T-helper 17 cell (primary cell): ENCODE measurements at regions not wholly inside any gene's neighbourhood (a gene's known extent, or its start where the extent isn't known, plus 50 kb on each side); places are given as distances from the start of the nearest gene placed in this dataset.

ENCODE experiments used
- ATAC-seq: fragments of 150-1000 bp; cut with Tn5 transposase; 2 replicates; pipeline ENCODE4 v1.10.0; 2021; ENCODE audit warnings: mild to moderate bottlenecking, moderate library complexity
- DNase-seq, 3 donors: peaks; one replicate each; pipeline versions ENCODE4 v3.0.0 to v3.0.0-alpha.2; 2020 to 2021
- H3K9me3 ChIP-seq: one replicate; pipeline ENCODE4 v1.7.0; 2013; ENCODE audit warnings: low read length, mild to moderate bottlenecking; ENCODE audit not compliant: control insufficient read depth, poor library complexity, severe bottlenecking
- H3K27ac Mint-ChIP-seq: one replicate; pipeline ENCODE4 v1.8.0; 2022; ENCODE audit warnings: mild to moderate bottlenecking, moderate library complexity, mixed read lengths
- H3K27me3 Mint-ChIP-seq: one replicate; pipeline ENCODE4 v1.8.0; 2022; ENCODE audit warnings: mixed read lengths
- H3K36me3 Mint-ChIP-seq: one replicate; pipeline ENCODE4 v1.8.0; 2022; ENCODE audit warnings: low read depth, mixed read lengths
- H3K4me1 Mint-ChIP-seq: one replicate; pipeline ENCODE4 v1.8.0; 2022; ENCODE audit warnings: mild to moderate bottlenecking, mixed read lengths
- H3K4me3 Mint-ChIP-seq: one replicate; pipeline ENCODE4 v1.8.0; 2022; ENCODE audit warnings: mild to moderate bottlenecking, moderate library complexity, mixed read lengths

DNA sequence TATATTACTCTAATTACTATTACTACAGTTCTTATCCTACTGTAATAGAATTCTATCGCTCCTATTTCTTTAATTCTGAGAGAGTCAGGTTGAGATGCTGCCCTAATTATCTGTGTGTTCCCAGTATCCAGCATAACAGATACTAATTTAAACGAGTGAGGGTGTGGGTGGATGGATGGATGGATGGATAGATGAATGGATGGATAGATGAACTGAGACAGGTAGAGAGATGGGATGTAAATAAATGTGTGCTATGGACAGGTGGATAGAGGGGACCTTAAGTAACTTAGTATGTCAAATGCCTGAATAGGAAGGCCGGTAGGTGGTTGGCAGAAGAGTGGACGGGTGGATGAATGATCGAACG lies 143.6 kb upstream of the ADRA1B start:
- H3K27me3 Mint-ChIP-seq, result peaks cover 61% of the 10 kb centered on the region
- H3K9me3 ChIP-seq, result no peaks in the 10 kb centered on the region
- H3K36me3 Mint-ChIP-seq, result peaks cover 5% of the 10 kb centered on the region
- peaks cover 3% of the 10 kb centered on the region for H3K4me1 Mint-ChIP-seq
- peak overlapping the region; percentile 72 for H3K4me3 Mint-ChIP-seq
- ATAC-seq, result no peak
- H3K27ac Mint-ChIP-seq, result no peak overlapping the region
- no peak for DNase-seq

DNA sequence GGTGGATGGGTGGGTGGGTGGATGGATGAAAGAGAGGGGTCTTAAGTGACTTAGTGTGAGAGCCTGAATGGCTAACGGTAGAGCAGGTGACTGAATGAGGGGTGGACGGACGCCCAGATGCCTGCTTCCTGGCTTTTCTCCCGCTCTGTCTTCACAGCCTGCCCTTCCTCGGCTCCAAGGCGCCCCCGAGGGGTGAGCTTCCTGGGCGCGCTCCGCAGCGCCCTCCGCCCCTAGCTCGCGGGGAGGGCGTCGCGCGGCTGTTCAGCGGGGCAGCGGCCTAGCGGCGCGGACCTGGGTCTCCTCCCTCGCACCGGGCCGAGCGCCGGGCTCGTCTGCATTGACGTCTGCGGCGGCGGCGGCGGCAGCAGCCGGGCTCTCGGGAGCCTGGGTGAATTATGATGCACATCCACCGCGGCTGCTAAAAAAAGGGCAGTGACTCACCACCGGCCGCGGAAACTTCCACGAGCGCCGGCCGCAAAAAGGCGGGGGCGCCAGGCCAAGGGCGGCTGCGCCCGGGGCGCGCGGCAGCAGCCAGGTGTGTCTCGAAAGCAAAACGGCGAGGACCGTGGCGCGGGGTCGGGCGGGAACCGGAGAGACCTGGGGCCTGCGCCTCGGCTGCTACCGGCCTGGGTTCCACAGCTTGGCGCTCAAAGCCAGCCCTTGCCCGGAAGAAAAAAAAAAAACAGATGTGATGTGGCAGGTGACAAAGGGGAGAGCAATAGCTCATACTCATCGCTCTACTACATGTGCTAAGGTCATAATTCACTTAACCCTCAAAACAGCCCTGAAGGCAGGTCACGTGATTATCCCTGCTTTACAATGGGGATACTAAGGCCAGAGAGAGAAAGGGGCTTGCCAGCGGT lies 143.0 kb upstream of the ADRA1B start:
- H3K4me3 Mint-ChIP-seq, result peak overlapping the region; percentile 72
- peaks cover 5% of the 10 kb centered on the region for H3K36me3 Mint-ChIP-seq
- no peak overlapping the region for H3K27ac Mint-ChIP-seq
- H3K9me3 ChIP-seq, result no peaks in the 10 kb centered on the region
- peak; percentile 84 for ATAC-seq
- H3K27me3 Mint-ChIP-seq, result peaks cover 67% of the 10 kb centered on the region
- H3K4me1 Mint-ChIP-seq, result peaks cover 3% of the 10 kb centered on the region
- DNase-seq, result peak; percentile 14 to 24 (median 18)

DNA sequence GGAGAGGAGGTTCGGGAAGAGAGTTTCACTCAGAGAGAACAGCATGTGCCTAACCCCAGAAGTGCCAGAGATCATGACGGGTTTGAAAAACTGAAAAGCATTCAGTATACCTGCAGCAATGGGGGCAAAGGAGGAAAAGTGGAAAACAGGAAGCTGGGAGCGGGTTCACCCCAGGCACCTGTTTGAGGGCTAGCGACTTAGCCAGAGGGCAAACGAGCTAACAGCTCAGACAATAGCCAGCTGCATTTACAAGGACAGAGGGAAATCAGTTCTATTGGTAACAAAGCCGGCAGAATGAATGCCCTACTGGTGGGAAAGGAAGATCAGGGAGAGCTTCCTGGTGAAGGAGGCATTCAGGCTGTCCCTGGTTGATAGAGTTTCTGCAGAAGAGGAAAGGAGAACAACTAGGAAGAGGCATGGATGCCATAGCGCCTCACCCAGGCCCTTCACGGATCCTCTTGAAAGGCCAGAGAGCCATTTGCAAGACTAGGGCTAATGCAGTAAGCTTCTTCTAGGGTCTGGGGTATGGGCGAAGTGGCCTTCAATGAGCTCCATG lies 141.7 kb upstream of the ADRA1B start:
- Mint-ChIP-seq H3K4me1 (peaks cover 3% of the 10 kb centered on the region), H3K4me3 (no peak overlapping the region), H3K36me3 (peaks cover 5% of the 10 kb centered on the region), H3K27me3 (peaks cover 65% of the 10 kb centered on the region), H3K27ac (no peak overlapping the region)
- DNase-seq, result no peak
- H3K9me3 ChIP-seq, result no peaks in the 10 kb centered on the region
- ATAC-seq, result no peak

DNA sequence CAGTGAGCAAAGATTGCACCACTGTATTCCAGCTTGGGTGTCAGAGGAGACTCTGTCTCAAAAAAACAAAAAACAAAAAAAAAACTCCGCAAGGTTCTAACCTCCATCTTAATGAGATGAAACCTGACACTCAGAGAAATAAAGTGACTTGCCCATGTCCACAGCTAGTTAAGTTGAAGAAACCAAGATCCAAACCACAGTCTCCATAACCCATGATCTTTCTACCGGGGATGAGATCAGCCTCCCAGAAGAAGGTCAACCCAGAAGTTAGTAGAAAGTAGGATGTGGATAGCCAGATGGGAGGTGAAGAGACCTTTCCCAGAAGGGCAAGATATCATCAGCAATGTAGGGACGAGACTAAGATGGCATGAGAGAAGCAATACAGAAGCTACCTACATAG lies 140.4 kb upstream of the ADRA1B start:
- peaks cover 72% of the 10 kb centered on the region for H3K27me3 Mint-ChIP-seq
- peaks cover 3% of the 10 kb centered on the region for H3K4me1 Mint-ChIP-seq
- DNase-seq (no peak), ATAC-seq (no peak)
- H3K9me3 ChIP-seq, result no peaks in the 10 kb centered on the region
- H3K27ac Mint-ChIP-seq, result no peak overlapping the region
- peaks cover 5% of the 10 kb centered on the region for H3K36me3 Mint-ChIP-seq
- no peak overlapping the region for H3K4me3 Mint-ChIP-seq

DNA sequence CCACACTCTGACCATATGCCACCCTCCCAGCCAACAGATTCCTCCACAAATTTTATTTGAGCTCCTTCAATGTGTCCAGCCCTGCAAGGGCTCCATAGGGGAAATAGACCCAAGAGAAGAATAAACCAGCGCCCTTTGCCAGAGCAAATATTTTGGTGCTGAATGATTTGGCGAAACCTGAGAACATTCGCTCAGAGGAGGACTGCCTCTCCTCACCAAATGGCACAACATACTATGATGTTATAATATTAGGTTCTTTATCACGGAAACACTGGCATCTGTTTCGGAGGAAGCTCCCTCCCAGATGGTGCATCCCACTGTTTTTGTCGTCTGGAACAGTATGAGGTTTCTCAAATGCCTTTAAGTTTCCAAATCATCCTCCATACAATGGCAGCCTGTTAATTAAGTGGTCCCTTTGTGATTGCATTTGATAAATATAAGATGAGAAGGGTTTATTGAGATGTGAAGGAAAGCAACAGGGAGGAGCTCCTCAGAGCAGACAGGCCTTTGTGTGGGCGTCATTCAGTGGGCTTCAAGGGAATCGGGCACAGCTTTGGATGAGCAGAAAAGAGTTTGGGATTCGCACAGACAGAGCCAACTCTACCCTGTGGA lies 139.1 kb upstream of the ADRA1B start:
- no peak overlapping the region for H3K4me3 Mint-ChIP-seq
- peaks cover 83% of the 10 kb centered on the region for H3K27me3 Mint-ChIP-seq
- peaks cover 5% of the 10 kb centered on the region for H3K36me3 Mint-ChIP-seq
- DNase-seq, result no peak
- no peak for ATAC-seq
- no peaks in the 10 kb centered on the region for H3K9me3 ChIP-seq
- peaks cover 7% of the 10 kb centered on the region for H3K4me1 Mint-ChIP-seq
- no peak overlapping the region for H3K27ac Mint-ChIP-seq

DNA sequence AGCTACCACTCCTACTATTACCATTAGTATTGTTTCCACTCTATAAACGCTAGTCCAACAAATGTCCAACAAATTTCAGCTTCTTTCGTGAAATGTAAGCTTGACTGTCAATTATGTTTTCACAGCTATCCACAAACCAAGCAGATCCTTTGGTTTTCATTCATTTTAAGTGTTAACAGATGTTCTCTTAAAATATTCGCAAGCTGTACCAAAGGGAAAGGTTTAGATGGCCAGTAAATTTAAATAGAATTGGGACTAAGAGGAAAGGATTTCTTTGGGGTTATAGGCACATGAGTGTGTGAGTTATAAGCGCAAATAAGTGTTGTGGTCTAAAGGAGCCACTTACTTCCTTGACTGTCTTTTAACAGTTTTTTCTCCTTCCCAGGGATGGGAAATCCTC lies 136.8 kb upstream of the ADRA1B start:
- no peak overlapping the region for H3K27ac Mint-ChIP-seq
- no peak for ATAC-seq
- H3K27me3 Mint-ChIP-seq, result peaks cover 68% of the 10 kb centered on the region

DNA sequence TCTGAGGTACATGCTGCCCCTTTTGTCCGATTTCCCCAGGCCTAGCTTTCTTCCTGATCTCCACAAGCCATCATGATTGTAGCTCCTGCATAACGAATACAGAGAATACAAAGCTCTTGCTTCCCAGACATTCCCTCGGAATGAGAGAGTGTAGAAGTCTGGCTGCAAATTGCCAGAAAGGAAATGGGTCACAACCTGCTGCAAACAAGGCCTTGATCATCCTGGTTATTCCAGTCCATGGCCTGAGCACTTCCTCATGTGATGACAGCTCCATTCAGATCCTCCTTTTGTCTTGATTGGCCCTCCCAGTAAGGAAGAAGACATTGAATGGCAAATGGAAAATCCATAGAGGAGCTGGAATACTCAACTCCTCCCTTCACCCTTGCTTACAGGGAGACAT lies 136.0 kb upstream of the ADRA1B start:
- H3K4me1 Mint-ChIP-seq, result peaks cover 5% of the 10 kb centered on the region
- H3K4me3 Mint-ChIP-seq, result no peak overlapping the region
- ATAC-seq (no peak), DNase-seq (no peak)
- H3K27me3 Mint-ChIP-seq, result peaks cover 61% of the 10 kb centered on the region
- H3K9me3 ChIP-seq, result no peaks in the 10 kb centered on the region
- no peak overlapping the region for H3K27ac Mint-ChIP-seq
- peaks cover under 1% of the 10 kb centered on the region for H3K36me3 Mint-ChIP-seq

More for the DNA sequence above, 136.8 kb upstream of the ADRA1B start:
- DNase-seq, result no peak
- H3K4me1 Mint-ChIP-seq, result peaks cover 5% of the 10 kb centered on the region
- peaks cover 3% of the 10 kb centered on the region for H3K36me3 Mint-ChIP-seq
- no peak overlapping the region for H3K4me3 Mint-ChIP-seq
- no peaks in the 10 kb centered on the region for H3K9me3 ChIP-seq

DNA sequence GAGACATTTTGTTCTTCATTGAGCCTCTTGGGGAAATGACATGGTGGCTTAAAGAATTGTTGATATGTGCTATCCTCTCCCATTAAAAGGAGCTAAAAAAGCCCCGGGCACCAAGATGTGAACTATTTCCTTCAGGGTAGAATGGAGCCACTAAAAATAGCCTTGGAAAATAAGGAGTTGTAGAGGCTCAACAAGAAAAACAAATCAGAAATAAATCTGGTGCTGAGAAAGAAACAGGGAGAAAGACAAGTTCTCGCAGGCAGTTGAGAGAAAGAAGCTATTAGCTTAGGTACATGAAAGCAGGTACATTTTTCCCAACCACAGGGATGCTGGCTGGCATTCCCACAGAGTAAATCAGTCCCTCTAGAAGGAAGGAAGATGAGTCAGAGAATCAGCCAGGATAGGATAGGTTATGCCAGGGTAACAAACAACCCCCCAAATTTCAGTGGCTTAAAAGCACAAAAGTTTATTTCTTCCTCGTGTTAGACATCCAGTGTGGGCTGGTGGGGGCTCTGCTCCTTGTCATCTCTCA lies 134.6 kb upstream of the ADRA1B start:
- H3K27ac Mint-ChIP-seq, result no peak overlapping the region
- no peak overlapping the region for H3K4me3 Mint-ChIP-seq
- no peak for ATAC-seq
- H3K36me3 Mint-ChIP-seq, result no peaks in the 10 kb centered on the region
- H3K4me1 Mint-ChIP-seq, result peaks cover 5% of the 10 kb centered on the region
- DNase-seq, result no peak
- H3K9me3 ChIP-seq, result no peaks in the 10 kb centered on the region
- H3K27me3 Mint-ChIP-seq, result peaks cover 58% of the 10 kb centered on the region

DNA sequence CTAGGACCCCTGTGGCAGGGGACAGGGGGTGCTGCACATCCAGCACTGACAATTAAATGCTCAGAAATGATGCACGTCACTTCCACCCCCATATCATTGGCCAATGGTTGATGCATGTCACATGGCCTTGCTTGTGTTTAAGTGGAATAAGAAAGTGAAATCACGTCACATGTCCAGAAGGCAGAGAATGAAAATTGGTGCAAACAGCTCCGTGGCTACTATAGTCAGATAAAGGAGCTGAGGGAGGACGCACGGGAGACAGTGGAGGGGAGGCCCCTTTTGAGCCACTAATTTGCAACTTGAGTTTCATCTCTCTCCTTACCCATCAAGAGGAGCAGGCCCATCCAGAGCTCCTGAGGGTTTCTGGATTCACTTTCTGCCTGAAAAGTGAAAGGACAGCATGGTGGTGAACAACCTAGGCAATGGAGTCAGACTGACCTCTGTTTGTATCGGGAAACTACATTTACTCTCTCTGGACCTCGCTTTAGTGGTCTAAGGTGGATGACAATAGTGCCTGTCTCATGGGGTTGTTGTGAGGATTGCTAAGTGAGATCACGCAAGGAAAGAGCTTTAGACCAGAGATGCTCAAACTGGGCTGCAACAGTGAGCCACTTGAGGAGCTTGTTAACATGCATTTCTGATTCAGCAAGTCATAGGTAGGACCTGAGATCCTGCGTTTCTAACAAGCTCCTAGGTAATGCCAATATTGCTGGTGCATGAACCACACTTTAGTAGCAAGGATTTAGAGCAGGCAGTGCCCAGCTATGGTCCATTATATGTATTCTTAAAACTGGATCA lies 133.9 kb upstream of the ADRA1B start:
- Mint-ChIP-seq H3K4me1 (peaks cover 5% of the 10 kb centered on the region), H3K36me3 (no peaks in the 10 kb centered on the region), H3K27ac (no peak overlapping the region), H3K4me3 (no peak overlapping the region), H3K27me3 (peaks cover 58% of the 10 kb centered on the region)
- H3K9me3 ChIP-seq, result no peaks in the 10 kb centered on the region
- DNase-seq, result no peak
- no peak for ATAC-seq

DNA sequence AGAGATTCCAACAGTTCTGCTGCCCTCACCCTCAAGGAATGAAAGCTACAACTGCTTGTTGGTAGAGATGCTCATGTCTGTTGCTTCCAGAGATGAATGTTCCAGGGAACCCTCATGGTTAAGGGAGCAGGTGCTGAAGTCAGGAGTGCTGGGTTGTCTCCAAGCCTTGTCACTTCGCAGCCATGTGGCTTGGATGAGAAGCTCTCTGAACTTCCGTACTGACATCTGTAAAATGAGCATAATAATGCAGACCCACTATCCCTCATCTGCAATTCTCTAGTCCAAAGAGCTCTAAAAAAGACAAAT lies 133.3 kb upstream of the ADRA1B start:
- no peaks in the 10 kb centered on the region for H3K9me3 ChIP-seq
- ATAC-seq (no peak), DNase-seq (no peak)
- Mint-ChIP-seq H3K27me3 (peaks cover 58% of the 10 kb centered on the region), H3K4me3 (no peak overlapping the region), H3K36me3 (no peaks in the 10 kb centered on the region), H3K4me1 (peaks cover 5% of the 10 kb centered on the region), H3K27ac (no peak overlapping the region)

DNA sequence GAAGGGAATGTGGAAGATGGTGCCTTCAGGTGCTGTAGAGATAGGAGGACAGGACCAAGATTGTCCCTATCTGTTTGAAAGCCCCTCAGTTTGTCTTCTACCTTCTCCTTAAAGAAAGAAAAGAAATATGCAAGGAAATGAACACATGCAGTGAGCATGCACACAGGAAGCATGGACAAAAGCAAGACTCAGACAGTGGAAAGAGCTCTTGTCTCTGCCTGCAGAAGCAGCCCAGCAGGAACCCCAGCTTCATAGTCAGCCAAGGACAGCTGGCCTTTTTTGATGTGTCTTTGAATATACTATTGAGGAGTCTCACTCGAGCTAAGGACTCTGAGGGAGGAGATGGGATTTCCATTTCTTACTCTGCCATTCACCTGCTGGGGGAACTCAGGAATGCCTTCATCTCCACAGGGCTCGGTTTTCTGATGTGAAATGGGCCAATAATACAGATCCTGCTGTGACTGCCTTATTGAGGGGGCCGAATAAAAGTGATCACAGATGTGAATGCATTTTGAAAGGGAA lies 132.5 kb upstream of the ADRA1B start:
- ATAC-seq, result no peak
- no peaks in the 10 kb centered on the region for H3K36me3 Mint-ChIP-seq
- no peak overlapping the region for H3K27ac Mint-ChIP-seq
- DNase-seq, result no peak
- no peaks in the 10 kb centered on the region for H3K9me3 ChIP-seq
- peaks cover 5% of the 10 kb centered on the region for H3K4me1 Mint-ChIP-seq
- H3K4me3 Mint-ChIP-seq, result no peak overlapping the region
- peaks cover 57% of the 10 kb centered on the region for H3K27me3 Mint-ChIP-seq

DNA sequence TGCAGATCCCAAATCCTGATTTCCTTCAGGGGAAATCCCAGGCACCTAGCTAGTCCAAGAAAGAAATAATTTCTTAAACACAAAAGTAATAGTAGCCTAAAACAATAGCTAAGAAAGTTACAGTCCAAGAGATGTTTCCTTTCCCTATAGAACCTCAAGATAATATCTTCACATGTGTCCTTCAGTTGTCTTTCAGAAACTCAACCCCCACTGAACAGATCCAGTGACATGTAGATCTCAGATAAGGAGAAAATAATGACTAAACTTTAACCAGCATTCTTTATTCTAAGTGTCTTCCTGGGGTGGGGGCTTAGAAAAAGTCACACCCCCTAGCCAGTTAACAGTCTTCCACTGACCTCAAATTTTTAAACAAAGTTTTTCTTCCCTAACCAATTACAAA lies 131.3 kb upstream of the ADRA1B start:
- ATAC-seq, result no peak
- peaks cover 59% of the 10 kb centered on the region for H3K27me3 Mint-ChIP-seq
- no peak for DNase-seq
- peaks cover 5% of the 10 kb centered on the region for H3K4me1 Mint-ChIP-seq
- no peaks in the 10 kb centered on the region for H3K36me3 Mint-ChIP-seq
- no peak overlapping the region for H3K4me3 Mint-ChIP-seq
- H3K27ac Mint-ChIP-seq, result no peak overlapping the region
- no peaks in the 10 kb centered on the region for H3K9me3 ChIP-seq

DNA sequence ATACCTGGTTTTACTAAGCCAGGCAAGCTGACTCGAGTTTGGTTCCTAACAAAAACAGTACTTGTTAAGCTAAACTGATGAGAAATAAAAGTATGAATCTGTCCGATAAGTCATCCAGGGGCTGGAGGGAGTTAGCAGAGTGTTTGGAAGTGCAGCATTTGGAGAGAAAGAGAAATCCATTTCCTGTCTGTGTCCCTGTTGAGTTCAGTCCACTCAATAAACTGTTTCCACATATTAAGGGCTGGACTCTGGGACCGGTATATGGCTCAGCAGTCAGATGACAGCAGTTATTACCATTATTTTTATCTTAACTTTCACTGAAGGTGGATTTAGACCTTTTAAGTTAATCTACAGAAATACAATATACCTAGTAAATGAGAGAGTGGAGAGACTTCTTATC lies 130.6 kb upstream of the ADRA1B start:
- Mint-ChIP-seq H3K27ac (no peak overlapping the region), H3K27me3 (peaks cover 56% of the 10 kb centered on the region), H3K4me1 (peaks cover 5% of the 10 kb centered on the region), H3K36me3 (no peaks in the 10 kb centered on the region), H3K4me3 (no peak overlapping the region)
- no peaks in the 10 kb centered on the region for H3K9me3 ChIP-seq
- DNase-seq (no peak), ATAC-seq (no peak)
